NCI-H510A treated with DMSO at 0.1 percent for 48 hours (cell line): ENCODE measurements at regions not wholly inside any gene's neighbourhood (a gene's known extent, or its start where the extent isn't known, plus 50 kb on each side); places are given as distances from the start of the nearest gene placed in this dataset.
"Not testable (repeated sequence)": the region's sequence is repeated elsewhere in the genome, so short reads cannot be mapped to it uniquely, and the experiment has no call there.

ENCODE experiments used
- DNase-seq: peaks from one replicate; lab custom pipeline; 2025; lab: John Stamatoyannopoulos, UW

DNA sequence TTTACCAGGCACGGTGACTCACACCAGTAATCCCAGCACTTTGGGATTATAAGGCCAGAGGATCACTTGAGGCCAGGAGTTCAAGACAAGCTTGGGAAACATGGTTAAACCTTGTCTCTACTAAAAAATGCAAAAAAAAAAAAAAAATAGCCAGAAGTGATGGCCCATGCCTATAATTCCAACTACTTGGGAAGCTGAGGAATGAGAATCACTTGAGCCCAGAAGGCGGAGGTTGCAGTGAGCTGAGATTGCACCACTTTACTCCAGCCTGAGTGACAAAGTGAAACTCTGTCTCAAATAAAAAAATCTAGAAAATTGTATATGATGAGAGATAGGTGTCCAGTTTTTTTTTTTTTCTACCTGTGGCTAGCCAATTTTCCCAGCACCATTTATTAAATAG lies 578.2 kb downstream of the ANKRD7 start:
- no peak for DNase-seq

DNA sequence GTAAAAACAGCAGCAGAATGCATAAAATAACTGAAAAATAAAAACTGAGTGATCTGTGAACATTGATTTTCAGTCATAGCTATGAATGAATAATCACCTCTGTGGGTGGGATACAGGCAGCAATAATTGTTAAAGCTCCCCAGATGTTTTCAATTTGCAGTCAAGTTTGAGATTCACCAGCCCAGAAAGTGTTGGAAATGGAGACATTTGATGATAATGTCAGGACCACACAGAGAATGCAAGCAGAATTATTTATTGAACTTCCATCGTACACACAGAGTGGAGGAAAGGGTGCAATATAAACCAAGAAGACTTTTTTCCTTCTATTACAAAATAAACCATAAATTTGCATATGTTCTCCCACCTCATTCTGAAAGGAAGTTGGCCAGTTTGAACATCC lies 601.7 kb downstream of the ANKRD7 start:
- no peak for DNase-seq

DNA sequence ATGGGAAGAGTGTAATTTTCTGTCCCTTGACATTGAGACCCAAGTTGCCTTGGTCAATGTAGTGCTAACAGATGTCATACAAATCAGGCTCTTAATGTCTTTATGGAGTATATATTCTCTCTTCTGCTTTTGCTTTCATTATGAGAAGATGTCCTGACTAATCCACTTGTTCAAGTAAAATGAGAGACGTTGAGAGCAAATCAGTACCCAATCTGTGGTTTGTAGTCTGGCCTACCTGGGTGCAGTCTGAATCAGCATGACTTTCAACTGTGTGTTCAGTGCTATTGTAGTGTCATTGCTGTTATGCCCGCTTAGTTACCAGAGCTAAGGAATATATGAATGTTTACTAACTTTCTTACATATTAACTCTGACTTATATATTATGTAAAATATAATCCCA lies 612.4 kb downstream of the ANKRD7 start:
- no peak for DNase-seq

- peak; percentile 0 for DNase-seq
Observed at GRCh38 chr7:118839515-118839914, 615.0 kb downstream of the ANKRD7 start.

DNA sequence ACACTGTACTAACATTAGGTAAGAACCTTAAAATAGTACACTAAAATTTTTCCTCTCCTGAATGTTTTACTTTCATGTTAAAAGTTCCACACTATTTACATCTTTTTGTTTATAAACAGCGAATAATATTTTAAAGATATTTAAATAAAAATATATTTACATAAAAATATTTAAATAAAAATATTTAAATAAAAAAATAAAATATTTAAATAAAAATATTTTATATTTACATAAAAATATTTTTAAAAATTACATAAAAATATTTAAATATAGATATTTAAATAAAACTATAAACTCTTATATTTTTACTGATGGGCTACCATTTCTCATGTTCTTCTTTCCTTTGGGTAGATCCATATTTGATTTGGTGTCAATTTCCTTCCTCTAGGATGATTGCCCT lies 619.0 kb downstream of the ANKRD7 start:
- no peak for DNase-seq

GRCh38 chr7:118844748-118845147 lies 620.2 kb downstream of the ANKRD7 start:
- no peak for DNase-seq

DNA sequence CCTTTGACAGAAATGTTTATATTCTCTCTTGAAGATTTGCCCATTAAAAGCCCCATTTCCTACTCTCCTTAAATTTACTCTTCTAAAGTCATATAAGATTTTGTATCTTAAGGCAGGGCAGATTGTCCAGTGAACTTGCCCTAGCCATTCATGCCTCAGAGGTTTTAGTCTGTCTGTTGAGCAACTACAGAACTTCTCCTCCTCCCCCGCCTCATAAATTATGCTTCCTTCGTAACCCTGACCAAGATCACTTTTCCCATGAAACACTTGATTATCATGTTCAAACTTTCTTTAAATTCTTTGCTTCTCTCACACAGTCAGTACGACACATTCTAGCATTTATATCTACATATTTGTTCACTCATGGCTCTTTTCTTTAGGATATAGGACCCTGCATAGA lies 621.3 kb downstream of the ANKRD7 start:
- no peak for DNase-seq

DNA sequence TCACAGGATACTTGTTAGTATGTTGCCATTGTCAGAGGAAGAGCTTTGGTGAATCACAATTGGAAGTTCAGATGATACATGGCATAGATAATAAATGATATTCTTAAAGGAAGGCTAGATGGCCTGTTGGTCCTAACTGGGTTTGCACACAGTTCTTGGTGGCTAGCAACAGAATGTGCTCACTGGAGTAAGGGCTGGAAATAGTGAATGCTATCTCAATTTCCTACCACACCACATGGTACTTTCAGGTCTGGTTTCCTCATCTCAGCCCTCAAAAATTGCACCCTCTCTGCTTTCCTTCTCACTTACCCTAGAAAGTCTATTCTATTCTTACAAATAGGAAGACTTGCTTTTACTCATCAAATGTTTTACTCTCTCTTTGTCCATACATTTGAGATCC lies 622.5 kb downstream of the ANKRD7 start:
- no peak for DNase-seq

DNA sequence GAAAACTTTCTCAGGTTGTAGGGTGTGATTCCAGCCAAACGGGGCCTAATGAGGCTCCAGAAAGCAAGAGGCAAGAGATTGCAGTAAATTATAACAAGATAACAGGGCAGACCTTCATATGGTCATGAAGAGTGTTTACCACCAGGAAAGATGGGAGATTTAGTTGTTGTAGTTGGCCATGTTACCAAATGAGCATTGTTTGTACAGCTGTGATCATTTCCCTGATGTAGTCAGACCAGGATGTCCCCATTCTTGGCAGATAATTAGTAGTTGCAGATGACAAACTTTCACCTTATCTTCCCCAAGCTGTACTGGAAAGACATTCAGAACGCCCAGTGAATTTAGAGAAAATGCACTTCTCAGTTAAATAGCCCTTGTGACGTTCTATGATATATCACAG lies 630.8 kb downstream of the ANKRD7 start:
- DNase-seq, result peak; percentile 47

DNA sequence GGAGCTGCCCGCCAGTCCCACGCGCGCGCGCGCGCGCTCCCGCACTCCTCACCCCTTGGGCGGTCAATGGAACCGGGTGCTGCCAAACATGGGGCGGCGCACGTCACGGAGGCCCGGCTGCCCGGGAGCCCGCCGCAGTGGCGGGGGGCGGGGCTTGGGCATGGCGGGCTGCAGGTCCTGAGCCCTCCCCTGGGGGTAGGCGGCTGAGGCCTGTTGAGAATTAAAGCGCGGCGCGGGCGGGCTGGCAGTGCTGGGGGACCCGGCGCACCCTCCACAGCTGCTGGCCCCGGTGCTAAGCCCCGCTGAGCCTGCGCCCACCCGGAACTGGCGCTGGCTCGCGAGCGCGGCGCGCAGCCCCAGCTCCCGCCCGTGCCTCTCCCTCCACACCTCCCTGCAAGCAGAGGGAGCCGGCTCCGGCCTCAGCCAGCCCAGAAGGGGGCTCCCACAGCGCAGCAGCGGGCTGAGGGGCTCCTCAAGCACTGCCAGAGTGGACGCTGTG lies 634.2 kb downstream of the ANKRD7 start:
- DNase-seq, result no peak

GRCh38 chr7:118861581-118861980 lies 637.1 kb downstream of the ANKRD7 start:
- no peak for DNase-seq

DNA sequence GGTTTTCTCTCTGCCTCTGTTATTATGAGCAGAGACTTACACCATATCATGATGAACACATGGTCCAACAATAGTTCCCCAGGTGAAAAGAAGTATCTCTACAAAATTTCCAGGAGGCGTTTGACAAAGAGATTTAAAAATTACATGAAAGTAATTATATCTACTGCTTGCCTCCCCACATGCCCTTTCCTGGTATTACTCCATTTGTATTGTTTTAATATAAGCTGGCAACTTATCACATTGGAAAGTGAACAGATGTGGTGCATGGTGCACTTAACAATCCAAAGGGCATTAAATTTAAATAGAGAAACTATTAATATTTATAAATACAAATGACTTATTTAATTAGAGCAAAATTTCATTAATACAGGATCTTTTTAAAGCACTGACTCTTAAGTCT lies 638.2 kb downstream of the ANKRD7 start:
- no peak for DNase-seq

- no peak for DNase-seq
Observed at GRCh38 chr7:118863966-118864365, 639.5 kb downstream of the ANKRD7 start.

GRCh38 chr7:118867860-118868259 lies 643.4 kb downstream of the ANKRD7 start:
- no peak for DNase-seq

DNA sequence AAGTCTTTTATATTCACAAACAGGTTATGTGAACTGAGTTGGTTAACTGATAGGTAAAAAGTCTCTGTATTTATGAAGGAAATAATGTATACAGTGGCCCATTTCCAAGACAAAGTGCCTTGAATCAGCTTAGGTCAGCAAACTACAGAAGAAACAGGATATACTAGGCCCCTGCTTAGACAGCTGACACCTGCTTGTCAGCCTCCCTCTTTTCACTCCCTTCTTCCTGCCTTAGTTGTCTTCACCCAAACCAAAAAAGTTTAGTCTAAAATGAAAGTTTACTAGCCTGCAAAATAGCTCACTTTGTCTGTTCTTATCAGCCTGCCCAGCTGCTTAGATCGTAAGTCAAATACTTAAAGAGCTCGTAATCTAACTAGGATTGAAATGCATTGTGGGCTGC lies 644.6 kb downstream of the ANKRD7 start:
- DNase-seq, result not testable (repeated sequence)

DNA sequence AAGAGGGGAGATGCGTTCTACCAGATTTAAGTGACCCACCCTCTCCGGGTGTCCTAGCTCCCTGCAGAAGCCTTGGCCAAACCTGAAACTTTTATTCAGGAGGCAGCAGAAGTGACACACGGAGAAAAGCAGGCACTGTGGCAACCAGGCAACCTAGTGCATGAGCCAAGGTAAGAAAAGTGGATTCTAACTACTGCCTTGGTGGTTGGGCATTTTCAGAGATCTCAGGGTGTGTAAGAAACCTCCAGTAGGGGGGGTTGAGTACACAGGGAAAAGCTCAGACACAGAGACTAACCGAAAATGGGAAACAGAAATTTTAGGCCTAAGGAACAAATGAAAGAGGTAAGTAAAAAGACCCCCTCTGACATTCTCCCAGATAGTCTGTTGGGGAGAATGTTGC lies 645.7 kb downstream of the ANKRD7 start:
- no peak for DNase-seq

DNA sequence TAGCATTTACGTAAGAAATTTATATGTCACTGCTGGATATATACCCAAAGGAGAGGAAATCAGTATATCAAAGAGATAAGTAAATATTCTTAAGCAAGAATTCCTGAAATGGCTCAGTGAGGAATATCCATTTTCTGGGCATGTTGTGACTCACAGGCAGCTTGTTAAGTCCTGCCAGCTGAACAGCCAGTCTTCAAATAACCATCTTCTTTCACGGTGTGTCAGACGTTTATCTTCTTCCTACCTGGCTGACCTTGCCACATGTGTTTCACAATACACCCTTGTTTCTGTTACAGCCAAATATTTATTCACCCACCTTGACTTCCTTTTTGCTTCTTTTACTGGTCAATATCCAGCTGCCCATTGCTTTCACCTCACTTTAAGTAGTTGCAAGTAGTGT lies 648.1 kb downstream of the ANKRD7 start:
- peak; percentile 31 for DNase-seq

DNA sequence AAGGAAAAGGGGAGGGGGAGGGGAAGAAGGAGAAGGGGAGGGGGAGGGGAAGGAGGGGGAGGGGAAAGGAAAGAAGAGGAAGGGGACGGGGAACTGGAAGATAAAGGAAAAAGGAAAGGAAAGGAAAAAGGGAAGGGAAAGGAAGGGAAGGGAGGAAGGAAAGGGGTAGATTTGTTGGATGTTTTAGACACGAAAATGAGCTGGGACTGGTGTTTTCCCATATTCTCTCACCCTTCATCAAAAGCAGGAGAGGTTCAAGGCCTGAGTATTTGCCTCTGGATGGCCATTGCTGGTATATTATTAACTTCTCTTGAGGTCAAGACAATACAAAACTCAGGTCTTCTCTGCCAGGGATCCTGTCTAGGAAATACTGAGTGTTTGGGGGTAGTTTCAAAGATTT lies 652.7 kb downstream of the ANKRD7 start:
- no peak for DNase-seq

- no peak for DNase-seq
Observed at GRCh38 chr7:118878336-118878735, 653.8 kb downstream of the ANKRD7 start.

GRCh38 chr7:118898284-118898683 lies 673.8 kb downstream of the ANKRD7 start:
- DNase-seq, result no peak

GRCh38 chr7:118902600-118902999 lies 678.1 kb downstream of the ANKRD7 start:
- DNase-seq, result no peak

GRCh38 chr7:118907911-118908527 lies 683.5 kb downstream of the ANKRD7 start:
- DNase-seq, result no peak

- not testable (repeated sequence) for DNase-seq
Observed at GRCh38 chr7:118916120-118916519, 691.6 kb downstream of the ANKRD7 start.

DNA sequence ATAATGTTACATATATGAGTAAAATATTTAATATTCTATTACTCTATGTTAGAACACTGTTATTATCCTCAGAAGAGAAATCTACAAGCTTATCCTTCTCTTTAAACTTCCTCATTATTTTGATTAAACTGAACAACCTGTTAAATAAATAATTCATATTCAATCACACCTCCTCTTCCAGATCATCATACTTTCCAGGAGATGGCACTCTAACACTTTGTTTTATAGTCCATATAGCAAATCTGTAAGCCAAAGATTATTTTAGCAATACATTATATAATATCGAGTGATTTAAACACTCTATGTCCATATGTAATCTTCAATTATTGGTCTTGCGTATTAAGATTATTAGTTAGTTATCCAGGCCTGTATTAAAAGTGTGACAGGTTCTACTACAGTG lies 694.1 kb downstream of the ANKRD7 start:
- peak; percentile 15 for DNase-seq
